GM19395 (cell line): ENCODE measurements at regions not wholly inside any gene's neighbourhood (a gene's known extent, or its start where the extent isn't known, plus 50 kb on each side); places are given as distances from the start of the nearest gene placed in this dataset.

Experiments used
- ATAC-seq: cut with Tn5 transposase; IDR thresholded peaks from one replicate; pipeline ENCODE4 v1.9.1; 2021; ENCODE audit warnings: mild to moderate bottlenecking, moderate library complexity; ENCODE audit not compliant: unreplicated experiment

DNA sequence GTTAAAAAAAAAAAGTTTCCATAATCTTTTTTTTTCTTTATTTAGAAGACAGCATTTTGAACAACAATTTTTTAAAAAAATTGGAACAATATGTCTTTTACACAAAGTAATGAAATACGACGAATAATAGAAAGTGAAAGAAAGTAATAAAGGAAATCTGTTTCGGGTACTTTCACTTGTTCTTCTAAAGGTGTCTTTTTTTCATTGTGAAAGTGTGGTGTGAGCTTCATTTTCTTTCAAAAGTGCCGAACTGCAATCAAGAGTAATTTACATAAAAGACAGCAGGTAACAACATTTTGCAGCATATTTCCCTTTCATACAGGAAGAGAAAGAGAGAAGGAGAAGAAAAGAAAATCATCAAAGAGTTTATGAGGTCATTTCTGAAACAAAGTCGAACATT, 159.7 kb upstream of the CDH12 start:
- no peak for ATAC-seq

DNA sequence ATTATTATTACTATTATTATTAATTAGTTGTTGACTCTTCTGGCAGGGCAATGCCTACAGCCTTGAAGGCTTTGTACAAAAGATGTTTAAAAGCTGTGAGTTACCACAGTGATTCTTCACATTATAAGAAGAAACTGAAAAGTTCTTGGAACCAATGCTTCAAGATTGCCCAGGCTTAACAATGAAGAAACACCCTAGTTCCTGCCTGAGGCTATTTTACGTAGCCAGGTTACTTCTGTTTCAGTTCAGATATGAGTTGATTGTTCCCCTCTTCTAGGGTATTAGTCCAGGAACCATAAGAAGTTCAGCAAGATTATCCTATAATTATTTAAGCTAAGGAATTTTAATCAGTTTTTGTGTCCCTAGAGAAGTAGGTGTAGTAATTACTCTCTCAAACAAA, 154.6 kb upstream of the CDH12 start:
- ATAC-seq, result no peak

- ATAC-seq, result no peak
Observed at GRCh38 chr5:23007236-23007635, 154.1 kb upstream of the CDH12 start.

DNA sequence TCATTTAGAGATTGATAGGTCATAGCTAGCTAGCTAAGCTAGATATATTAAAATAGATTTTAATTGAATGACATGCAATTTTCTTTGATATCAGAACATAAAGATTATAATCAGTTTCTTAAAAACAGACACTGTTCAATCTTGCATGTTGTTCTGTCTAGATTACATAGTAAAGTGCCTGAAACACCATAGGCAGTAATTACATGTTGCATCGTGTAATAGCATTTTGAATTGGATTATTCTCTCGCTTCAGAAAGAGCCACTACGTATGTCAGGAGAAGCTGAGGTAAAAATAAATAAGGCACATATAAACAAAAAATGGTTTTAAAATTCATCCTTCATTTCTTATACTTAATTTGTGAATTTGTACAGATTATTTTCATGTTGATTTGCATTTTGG, 148.0 kb upstream of the CDH12 start:
- no peak for ATAC-seq

GRCh38 chr5:22998774-22999173, 145.6 kb upstream of the CDH12 start:
- no peak for ATAC-seq

GRCh38 chr5:22998362-22998761, 145.2 kb upstream of the CDH12 start:
- ATAC-seq, result no peak

GRCh38 chr5:22988937-22989336, 135.8 kb upstream of the CDH12 start:
- no peak for ATAC-seq

DNA sequence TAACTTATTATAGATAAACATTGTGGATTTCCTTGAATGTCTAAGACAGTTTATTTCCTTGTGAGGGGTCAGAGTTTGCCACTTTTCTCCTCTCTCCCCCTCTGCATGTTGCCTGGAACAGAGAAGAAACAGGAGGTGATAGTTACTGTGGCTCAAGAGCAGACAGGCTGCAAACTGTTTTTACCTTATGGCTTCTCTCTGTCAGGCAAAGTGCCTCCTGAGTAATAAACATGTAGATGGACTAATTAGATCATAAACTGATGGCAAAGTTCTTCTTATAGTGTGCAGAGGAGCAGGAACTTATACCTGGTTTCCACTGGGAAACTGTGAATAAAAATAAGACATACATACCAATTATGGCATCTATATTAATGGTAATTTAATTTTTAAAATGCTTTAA, 133.1 kb upstream of the CDH12 start:
- no peak for ATAC-seq

GRCh38 chr5:22985446-22985845, 132.3 kb upstream of the CDH12 start:
- no peak for ATAC-seq

GRCh38 chr5:22970956-22971618, 117.9 kb upstream of the CDH12 start:
- no peak for ATAC-seq

- ATAC-seq, result no peak
Observed at GRCh38 chr5:22970491-22970890, 117.3 kb upstream of the CDH12 start.

- no peak for ATAC-seq
Observed at GRCh38 chr5:22968386-22968785, 115.2 kb upstream of the CDH12 start.

DNA sequence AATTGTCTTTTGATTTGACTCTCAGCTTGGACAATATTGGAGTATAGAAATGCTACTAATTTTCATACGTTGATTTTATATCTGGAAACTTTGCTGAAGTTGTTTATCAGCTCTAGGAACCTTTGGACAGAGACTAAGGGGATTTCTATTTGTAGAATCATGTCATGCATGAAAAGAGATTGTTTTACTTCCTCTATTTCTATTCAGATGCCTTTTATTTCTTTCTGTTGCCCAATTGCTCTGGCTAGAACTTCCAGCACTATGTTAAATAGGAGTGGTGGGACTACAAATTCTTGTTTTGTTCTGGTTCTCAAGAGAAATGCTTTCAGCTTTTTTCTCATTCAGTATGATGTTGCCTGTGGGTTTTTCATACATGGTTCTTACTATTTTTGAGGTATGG, 112.8 kb upstream of the CDH12 start:
- ATAC-seq, result no peak

DNA sequence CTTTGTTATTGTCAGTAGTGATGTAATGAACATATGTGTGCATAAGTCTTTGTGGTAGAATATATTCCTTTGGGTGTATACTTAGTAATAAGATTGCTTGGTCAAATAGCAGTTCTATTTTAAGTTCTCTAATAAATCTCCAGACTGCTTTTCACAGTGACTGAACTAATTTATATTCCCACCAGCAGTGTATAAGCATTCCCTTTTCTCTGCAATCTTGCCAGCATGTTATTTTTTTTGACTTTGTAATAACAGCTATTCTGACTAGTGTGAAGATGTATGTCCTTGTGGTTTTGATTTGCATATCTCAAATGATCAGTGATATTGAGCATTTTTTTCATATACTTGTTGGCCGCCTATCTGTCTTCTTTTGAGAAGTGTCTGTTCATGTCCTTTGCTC, 111.5 kb upstream of the CDH12 start:
- ATAC-seq, result no peak

- ATAC-seq, result no peak
Observed at GRCh38 chr5:22958462-22959262, 105.5 kb upstream of the CDH12 start.

DNA sequence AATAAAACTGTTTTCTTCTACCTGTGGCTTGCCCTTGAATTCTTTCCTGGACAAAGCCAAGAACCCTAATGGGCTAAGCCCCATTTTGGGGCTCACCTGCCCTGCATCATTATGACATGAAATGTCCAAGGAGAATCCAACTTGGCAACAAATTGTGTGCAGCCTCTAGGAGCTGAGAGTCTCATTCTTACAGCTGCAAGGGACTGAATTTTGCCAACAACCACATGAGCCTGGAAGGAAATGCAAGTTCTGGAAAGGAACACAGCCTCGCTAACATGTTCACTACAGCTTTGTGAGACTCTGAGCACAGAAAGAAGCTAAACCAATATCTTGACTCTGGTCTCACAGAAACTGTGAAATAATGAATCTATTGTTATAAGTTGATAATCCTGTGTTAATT, 94.8 kb upstream of the CDH12 start:
- ATAC-seq, result no peak

DNA sequence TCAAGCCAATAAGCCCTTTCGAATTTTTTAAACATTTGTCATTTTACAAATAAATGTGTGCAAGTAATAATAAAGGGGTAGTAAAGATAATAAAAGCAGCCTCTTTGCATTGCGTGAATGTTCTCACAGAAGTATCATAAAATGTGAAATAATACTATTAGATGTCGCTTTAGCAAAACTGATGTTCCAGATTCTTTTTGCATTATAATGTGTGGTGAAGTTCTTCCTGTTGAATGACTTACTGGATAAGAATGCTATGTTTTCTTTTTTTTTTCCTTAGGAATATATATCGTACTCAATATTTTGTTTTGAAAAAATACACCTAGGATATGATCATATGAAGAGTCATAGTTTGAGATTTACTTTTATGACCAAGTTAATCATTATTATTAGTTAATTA, 85.2 kb upstream of the CDH12 start:
- ATAC-seq, result no peak

- no peak for ATAC-seq
Observed at GRCh38 chr5:22928821-22929482, 75.8 kb upstream of the CDH12 start.

GRCh38 chr5:22926574-22926973, 73.4 kb upstream of the CDH12 start:
- ATAC-seq, result no peak

- ATAC-seq, result no peak
Observed at GRCh38 chr5:22918511-22918910, 65.4 kb upstream of the CDH12 start.

GRCh38 chr5:22916393-22916792, 63.2 kb upstream of the CDH12 start:
- no peak for ATAC-seq

DNA sequence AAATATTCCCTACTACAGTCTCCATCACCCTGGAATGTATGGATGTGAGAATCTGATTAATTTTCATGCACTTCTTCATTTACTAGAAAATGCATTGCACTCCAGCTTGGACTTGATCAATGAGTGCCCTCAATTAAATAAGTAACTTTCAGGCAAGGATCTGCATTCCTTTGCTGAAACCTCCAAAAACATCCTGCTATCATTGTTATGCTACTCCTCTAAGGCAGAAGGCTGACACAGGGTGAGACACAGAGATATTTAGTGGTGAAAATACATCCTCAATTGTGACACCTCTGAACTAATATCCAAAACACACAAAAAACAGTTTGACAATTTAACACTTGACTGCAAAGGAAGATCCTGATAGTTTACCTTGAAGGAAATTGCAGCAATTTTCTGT, 57.9 kb upstream of the CDH12 start:
- ATAC-seq, result no peak
